ENCODE measurements at regions not wholly inside any gene's neighbourhood (a gene's known extent, or its start where the extent isn't known, plus 50 kb on each side); places are given as distances from the start of the nearest gene placed in this dataset.

DNA sequence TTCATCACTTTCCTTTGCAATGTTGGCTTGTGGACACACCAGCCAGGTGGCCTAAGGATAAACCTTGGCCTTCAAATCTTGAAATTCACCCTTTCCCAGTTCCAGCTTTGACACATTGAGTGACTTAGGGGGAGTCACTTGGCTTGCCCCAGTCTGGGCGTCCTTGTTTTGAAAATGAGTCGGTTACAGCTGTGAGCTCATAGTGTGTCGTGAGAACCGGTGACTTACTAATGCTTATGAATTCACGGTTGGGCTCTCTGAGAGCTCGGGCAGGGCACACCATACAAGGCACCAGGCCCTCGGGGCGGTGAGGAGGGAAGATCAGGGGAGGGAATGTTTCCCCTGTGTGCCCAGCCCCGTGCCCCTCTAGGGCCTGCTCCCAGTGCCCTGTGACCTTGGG lies 126.9 kb upstream of the TMPRSS2 start:
- Mint-ChIP-seq H3K4me3 (ENCODE audit: unreplicated experiment) (peak overlapping the region; percentile 15), H3K9me3 (ENCODE audit: unreplicated experiment) (peaks cover 16% of the 10 kb centered on the region), H3K36me3 (ENCODE audit: insufficient read depth, unreplicated experiment) (peaks cover 10% of the 10 kb centered on the region), H3K27ac (ENCODE audit: low read depth, unreplicated experiment) (peak overlapping the region; percentile 55), H3K4me1 (ENCODE audit: insufficient read depth, unreplicated experiment) (peaks cover 54% of the 10 kb centered on the region), H3K27me3 (ENCODE audit: insufficient read depth, unreplicated experiment) (no peaks in the 10 kb centered on the region)
- CTCF ChIA-PET, result interaction anchor here (0.7 to 1.9 kb wide), 6 partner anchors 10 to 142 kb away, joined by 3 to 6 read pairs (median 4); no protein-coding TSS in a partner anchor
- POLR2A ChIA-PET, result interaction anchor here (0.6 to 9.4 kb wide), 13 partner anchors 9 to 152 kb away, joined by 3 to 208 read pairs (median 9); partner anchors contain the start of gene RIPK4
- TF ChIP-seq, protein P1, sequence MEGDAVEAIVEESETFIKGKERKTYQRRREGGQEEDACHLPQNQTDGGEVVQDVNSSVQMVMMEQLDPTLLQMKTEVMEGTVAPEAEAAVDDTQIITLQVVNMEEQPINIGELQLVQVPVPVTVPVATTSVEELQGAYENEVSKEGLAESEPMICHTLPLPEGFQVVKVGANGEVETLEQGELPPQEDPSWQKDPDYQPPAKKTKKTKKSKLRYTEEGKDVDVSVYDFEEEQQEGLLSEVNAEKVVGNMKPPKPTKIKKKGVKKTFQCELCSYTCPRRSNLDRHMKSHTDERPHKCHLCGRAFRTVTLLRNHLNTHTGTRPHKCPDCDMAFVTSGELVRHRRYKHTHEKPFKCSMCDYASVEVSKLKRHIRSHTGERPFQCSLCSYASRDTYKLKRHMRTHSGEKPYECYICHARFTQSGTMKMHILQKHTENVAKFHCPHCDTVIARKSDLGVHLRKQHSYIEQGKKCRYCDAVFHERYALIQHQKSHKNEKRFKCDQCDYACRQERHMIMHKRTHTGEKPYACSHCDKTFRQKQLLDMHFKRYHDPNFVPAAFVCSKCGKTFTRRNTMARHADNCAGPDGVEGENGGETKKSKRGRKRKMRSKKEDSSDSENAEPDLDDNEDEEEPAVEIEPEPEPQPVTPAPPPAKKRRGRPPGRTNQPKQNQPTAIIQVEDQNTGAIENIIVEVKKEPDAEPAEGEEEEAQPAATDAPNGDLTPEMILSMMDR (IDR thresholded peaks at IDR 0.05; ENCODE audit: unreplicated experiment), result no peak
- intact Hi-C loops (cut with micrococcal nuclease), result loop anchor here (5.0 kb wide), 1 partner anchor 42 kb away; no protein-coding TSS in a partner anchor
- peak; percentile 87 for DNase-seq (ENCODE audit: unreplicated experiment)
- BruUV-seq (replicated peaks), result no TSS peak

DNA sequence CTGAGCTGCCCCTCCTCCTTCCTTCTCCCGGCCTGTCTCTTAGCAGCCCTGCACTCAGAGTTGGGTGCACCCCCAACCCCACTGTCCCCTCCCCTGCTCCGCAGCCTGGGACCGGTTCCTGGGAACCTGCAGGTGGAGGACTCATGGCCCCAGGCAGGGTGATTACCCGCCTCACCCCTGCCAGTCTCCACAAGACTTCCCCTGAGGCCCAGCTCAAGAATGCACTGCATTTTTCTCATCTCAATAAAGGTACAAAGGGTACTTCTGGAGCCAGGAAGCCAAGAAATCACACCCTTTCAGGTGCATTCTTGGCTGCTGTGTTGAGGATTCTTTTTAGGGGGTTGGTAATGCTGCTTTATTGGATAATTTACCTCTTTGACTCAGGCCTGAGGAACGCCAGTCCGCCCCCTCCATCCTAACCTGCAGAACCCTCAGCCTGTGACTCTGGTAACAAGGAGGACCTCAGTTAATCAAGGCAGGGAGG lies 126.3 kb upstream of the TMPRSS2 start:
- Mint-ChIP-seq H3K4me3 (ENCODE audit: unreplicated experiment) (peak overlapping the region; percentile 15), H3K27ac (ENCODE audit: low read depth, unreplicated experiment) (peak overlapping the region; percentile 55)
- intact Hi-C loops (cut with micrococcal nuclease), result loop anchor here (5.0 kb wide), 1 partner anchor 43 kb away; no protein-coding TSS in a partner anchor

DNA sequence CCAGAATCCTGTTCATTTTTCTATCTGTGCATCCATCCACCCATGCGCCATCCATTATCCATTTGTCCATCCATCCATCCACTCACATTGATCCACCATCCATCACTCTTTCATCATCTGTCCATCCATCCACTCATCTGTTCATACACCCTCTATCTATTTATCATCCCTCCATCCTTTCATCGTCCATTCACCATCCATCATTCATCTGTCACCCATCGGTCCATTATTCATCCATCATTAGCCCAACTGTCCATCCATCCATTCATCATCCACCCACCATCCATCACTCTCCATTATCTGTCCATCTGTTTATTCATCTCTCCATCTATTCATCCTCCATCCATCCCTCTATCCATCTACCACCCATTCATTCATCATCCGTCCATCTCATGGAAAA lies 125.7 kb upstream of the TMPRSS2 start:
- peaks cover 49% of the 10 kb centered on the region for H3K4me1 Mint-ChIP-seq (ENCODE audit: insufficient read depth, unreplicated experiment)
- intact Hi-C loops (cut with micrococcal nuclease), result loop anchor here (5.0 kb wide), 1 partner anchor 44 kb away; no protein-coding TSS in a partner anchor
- TF ChIP-seq, protein P1 (IDR thresholded peaks at IDR 0.05; ENCODE audit: unreplicated experiment), result no peak
- ChIA-PET CTCF (interaction anchor here (0.6 to 1.9 kb wide), 4 partner anchors 11 to 153 kb away, joined by 3 to 6 read pairs (median 3); no protein-coding TSS in a partner anchor), POLR2A (interaction anchor here (0.7 to 9.4 kb wide), 13 partner anchors 10 to 466 kb away, joined by 3 to 208 read pairs (median 9); no protein-coding TSS in a partner anchor)
- peaks cover 12% of the 10 kb centered on the region for H3K36me3 Mint-ChIP-seq (ENCODE audit: insufficient read depth, unreplicated experiment)
- H3K27ac Mint-ChIP-seq (ENCODE audit: low read depth, unreplicated experiment), result no peak overlapping the region
- H3K27me3 Mint-ChIP-seq (ENCODE audit: insufficient read depth, unreplicated experiment), result no peaks in the 10 kb centered on the region
- no TSS peak for BruUV-seq (replicated peaks)
- H3K9me3 Mint-ChIP-seq (ENCODE audit: unreplicated experiment), result peaks cover 16% of the 10 kb centered on the region
- no peak for DNase-seq (ENCODE audit: unreplicated experiment)
- no peak overlapping the region for H3K4me3 Mint-ChIP-seq (ENCODE audit: unreplicated experiment)

More for the DNA sequence above, 126.3 kb upstream of the TMPRSS2 start:
- Mint-ChIP-seq H3K36me3 (ENCODE audit: insufficient read depth, unreplicated experiment) (peaks cover 12% of the 10 kb centered on the region), H3K4me1 (ENCODE audit: insufficient read depth, unreplicated experiment) (peaks cover 49% of the 10 kb centered on the region), H3K9me3 (ENCODE audit: unreplicated experiment) (peaks cover 16% of the 10 kb centered on the region), H3K27me3 (ENCODE audit: insufficient read depth, unreplicated experiment) (no peaks in the 10 kb centered on the region)
- ChIA-PET POLR2A (interaction anchor here (0.6 to 9.4 kb wide), 15 partner anchors 10 to 619 kb away, joined by 3 to 208 read pairs (median 9); partner anchors contain the start of gene RIPK4), CTCF (interaction anchor here (0.6 to 1.9 kb wide), 4 partner anchors 10 to 152 kb away, joined by 3 to 6 read pairs (median 3); no protein-coding TSS in a partner anchor)
- TF ChIP-seq, protein P1 (IDR thresholded peaks at IDR 0.05; ENCODE audit: unreplicated experiment), result no peak
- DNase-seq (ENCODE audit: unreplicated experiment), result peak; percentile 94
- no TSS peak for BruUV-seq (replicated peaks)

DNA sequence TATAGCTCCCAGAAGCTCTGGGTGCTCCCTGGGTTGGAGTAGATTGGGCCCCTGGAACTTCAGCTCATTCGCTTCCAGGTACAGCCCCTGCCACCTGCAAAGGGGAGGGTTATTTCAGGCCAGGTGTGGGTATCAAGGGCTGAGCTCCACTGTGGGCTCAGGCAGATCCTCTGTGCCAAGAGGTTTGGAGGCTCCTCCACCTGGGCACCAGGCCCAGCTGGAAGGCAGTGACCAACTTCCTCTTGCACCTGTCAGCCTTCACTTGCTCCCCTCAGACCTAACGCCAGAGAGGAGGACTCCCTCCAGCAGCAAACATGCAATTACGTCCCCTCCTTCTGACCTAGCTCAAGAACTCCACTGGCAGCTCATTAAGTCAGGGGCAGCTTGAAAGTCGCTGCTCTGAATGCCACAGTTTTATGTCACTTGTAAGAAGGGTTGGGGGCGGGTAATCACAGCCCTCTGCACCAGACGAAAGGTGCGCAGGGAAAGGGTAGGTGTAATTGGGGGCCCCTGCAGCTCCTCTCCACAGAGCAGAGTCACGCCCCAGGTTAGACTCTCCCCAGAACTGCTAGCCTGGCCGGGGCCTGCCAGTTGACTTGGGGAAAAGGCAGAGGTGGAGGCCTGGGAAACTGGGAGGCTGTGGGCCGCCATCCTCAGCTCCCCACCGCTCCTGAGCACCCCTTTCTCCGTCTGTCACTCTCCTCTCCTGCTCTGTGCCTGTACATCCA lies 125.0 kb upstream of the TMPRSS2 start:
- Mint-ChIP-seq H3K4me1 (ENCODE audit: insufficient read depth, unreplicated experiment) (peaks cover 45% of the 10 kb centered on the region), H3K4me3 (ENCODE audit: unreplicated experiment) (no peak overlapping the region), H3K27ac (ENCODE audit: low read depth, unreplicated experiment) (no peak overlapping the region), H3K27me3 (ENCODE audit: insufficient read depth, unreplicated experiment) (no peaks in the 10 kb centered on the region), H3K36me3 (ENCODE audit: insufficient read depth, unreplicated experiment) (peaks cover 9% of the 10 kb centered on the region), H3K9me3 (ENCODE audit: unreplicated experiment) (peaks cover 16% of the 10 kb centered on the region)
- intact Hi-C loops (cut with micrococcal nuclease), result loop anchor here (5.0 kb wide), 1 partner anchor 44 kb away; no protein-coding TSS in a partner anchor
- no TSS peak for BruUV-seq (replicated peaks)
- peak; percentile 66 for DNase-seq (ENCODE audit: unreplicated experiment)
- TF ChIP-seq, protein P1 (IDR thresholded peaks at IDR 0.05; ENCODE audit: unreplicated experiment), result no peak
- POLR2A ChIA-PET, result interaction anchor here (1.2 to 9.4 kb wide), 13 partner anchors 8 to 153 kb away, joined by 3 to 208 read pairs (median 20); partner anchors contain the start of gene RIPK4
- CTCF ChIA-PET, result interaction anchor here (0.8 to 2.0 kb wide), 8 partner anchors 18 to 184 kb away, joined by 3 to 16 read pairs (median 8); no protein-coding TSS in a partner anchor
